GM21515 (cell line): ENCODE measurements at regions not wholly inside any gene's neighbourhood (a gene's known extent, or its start where the extent isn't known, plus 50 kb on each side); places are given as distances from the start of the nearest gene placed in this dataset.
A peak's percentile ranks its signal among the peaks of the same experiment; 100 is the strongest.

Source experiments
- ATAC-seq: cut with Tn5 transposase; IDR thresholded peaks from one replicate; pipeline ENCODE4 v1.9.1; 2021; ENCODE audit not compliant: unreplicated experiment

GRCh38 chr7:118076564-118076963 is 107.4 kb upstream of the LSM8 start:
- ATAC-seq = no peak

- ATAC-seq = no peak
Measured at GRCh38 chr7:118078015-118078414, 105.9 kb upstream of the LSM8 start.

- no peak for ATAC-seq
Measured at GRCh38 chr7:118079369-118079768, 104.6 kb upstream of the LSM8 start.

- peak; percentile 89 for ATAC-seq
Measured at GRCh38 chr7:118080947-118081346, 103.0 kb upstream of the LSM8 start.

GRCh38 chr7:118082506-118082905 is 101.5 kb upstream of the LSM8 start:
- no peak for ATAC-seq

GRCh38 chr7:118085000-118085399 is 99.0 kb upstream of the LSM8 start:
- no peak for ATAC-seq

GRCh38 chr7:118087126-118087525 is 96.8 kb upstream of the LSM8 start:
- ATAC-seq = no peak

GRCh38 chr7:118094044-118094443 is 89.9 kb upstream of the LSM8 start:
- no peak for ATAC-seq

- ATAC-seq = no peak
Measured at GRCh38 chr7:118104812-118105441, 79.0 kb upstream of the LSM8 start.

GRCh38 chr7:118109607-118110006 is 74.4 kb upstream of the LSM8 start:
- no peak for ATAC-seq

- ATAC-seq = no peak
Measured at GRCh38 chr7:118110178-118110925, 73.6 kb upstream of the LSM8 start.

- ATAC-seq = no peak
Measured at GRCh38 chr7:118111347-118111746, 72.6 kb upstream of the LSM8 start.

- no peak for ATAC-seq
Measured at GRCh38 chr7:118114175-118114574, 69.8 kb upstream of the LSM8 start.

- ATAC-seq = peak; percentile 86
Measured at GRCh38 chr7:118129041-118129795, 54.7 kb upstream of the LSM8 start.

- ATAC-seq = no peak
Measured at GRCh38 chr7:118132764-118133163, 51.2 kb upstream of the LSM8 start.
